ENCODE measurements at regions not wholly inside any gene's neighbourhood (a gene's known extent, or its start where the extent isn't known, plus 50 kb on each side); places are given as distances from the start of the nearest gene placed in this dataset.

DNA sequence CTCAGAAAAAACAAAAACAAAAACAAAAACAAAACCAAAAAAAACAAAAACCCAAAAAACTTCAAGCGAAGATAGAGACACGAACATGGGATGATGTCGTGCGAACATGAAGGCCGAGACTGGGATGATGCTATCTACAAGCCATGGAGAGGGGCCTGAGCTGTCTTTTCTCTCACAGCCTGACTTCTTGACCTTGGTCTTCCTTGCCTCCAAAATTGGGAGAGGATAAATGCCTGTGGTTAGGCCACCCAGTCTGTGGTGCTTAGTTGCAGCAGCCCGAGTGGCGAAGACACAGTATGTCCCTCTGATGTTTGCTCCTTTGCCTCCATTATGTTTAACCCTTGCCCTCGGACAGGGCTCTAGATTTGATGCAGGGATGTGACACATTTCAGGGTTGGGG lies 130.4 kb upstream of the BASP1 start:
- Histone ChIP-seq H3K4me1 (ENCODE audit: insufficient read depth, low read length, poor library complexity, severe bottlenecking) (no peaks in the 10 kb centered on the region), H3K36me3 (ENCODE audit: insufficient read depth, low read length) (no peaks in the 10 kb centered on the region), H2AFZ (ENCODE audit: low read length) (no peak overlapping the region), H3K79me2 (ENCODE audit: insufficient read depth, low read depth, low read length) (no peaks in the 10 kb centered on the region), H3K9me2 (ENCODE audit: insufficient read depth, low read length) (no peaks in the 10 kb centered on the region), H4K20me1 (ENCODE audit: insufficient read depth, low read length) (no peaks in the 10 kb centered on the region), H3K4me3 (ENCODE audit: low read depth, low read length, poor library complexity, severe bottlenecking) (no peak overlapping the region), H3K4me2 (ENCODE audit: low read length) (no peak overlapping the region), H3K9me3 (ENCODE audit: low read length) (no peaks in the 10 kb centered on the region), H3K27ac (ENCODE audit: low read depth, low read length, poor library complexity, severe bottlenecking) (no peak overlapping the region)
- TF ChIP-seq CTCF (conservative IDR thresholded peaks at IDR 0.05; ENCODE audit: low read length) = no peak
- no peak for TF ChIP-seq EZH2phosphoT487 (IDR thresholded peaks at IDR 0.05; ENCODE audit: borderline replicate concordance, low read depth, low read length)
- no TSS peak for BruUV-seq (replicated peaks)
- CTCF ChIA-PET (ENCODE audit: unreplicated experiment) = no interaction called here
- intact Hi-C loops (cut with micrococcal nuclease; ENCODE audit: unreplicated experiment) = no loop called here
- POLR2A ChIA-PET = no interaction called here
- no peak for DNase-seq (ENCODE audit: low spot score)

DNA sequence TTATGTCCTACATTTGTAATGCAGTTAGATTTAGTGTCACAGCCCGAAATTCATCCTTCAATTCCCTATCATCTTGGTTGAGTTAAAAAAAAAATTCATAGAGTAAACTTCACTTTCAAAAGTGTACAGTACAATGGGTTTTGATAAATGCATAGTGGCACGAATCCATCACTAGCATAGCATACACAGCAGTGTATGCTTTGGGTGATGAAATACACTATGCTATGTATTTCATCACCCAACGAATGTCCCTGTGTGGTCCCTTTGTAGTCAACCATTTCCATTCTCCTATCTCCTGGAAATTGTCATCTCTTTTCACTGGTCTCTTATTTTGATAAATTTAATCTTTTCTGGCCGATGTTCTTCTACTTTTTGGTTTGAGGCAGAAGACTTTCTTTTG lies 129.4 kb upstream of the BASP1 start:
- Histone ChIP-seq H3K9me3 (ENCODE audit: low read length) (no peaks in the 10 kb centered on the region), H4K20me1 (ENCODE audit: insufficient read depth, low read length) (no peaks in the 10 kb centered on the region), H3K9me2 (ENCODE audit: insufficient read depth, low read length) (no peaks in the 10 kb centered on the region), H3K27ac (ENCODE audit: low read depth, low read length, poor library complexity, severe bottlenecking) (no peak overlapping the region), H2AFZ (ENCODE audit: low read length) (no peak overlapping the region), H3K4me3 (ENCODE audit: low read depth, low read length, poor library complexity, severe bottlenecking) (no peak overlapping the region), H3K36me3 (ENCODE audit: insufficient read depth, low read length) (no peaks in the 10 kb centered on the region), H3K79me2 (ENCODE audit: insufficient read depth, low read depth, low read length) (no peaks in the 10 kb centered on the region), H3K4me2 (ENCODE audit: low read length) (no peak overlapping the region), H3K4me1 (ENCODE audit: insufficient read depth, low read length, poor library complexity, severe bottlenecking) (no peaks in the 10 kb centered on the region)
- CTCF ChIA-PET (ENCODE audit: unreplicated experiment) = no interaction called here
- no peak for DNase-seq (ENCODE audit: low spot score)
- POLR2A ChIA-PET = no interaction called here
- TF ChIP-seq CTCF (conservative IDR thresholded peaks at IDR 0.05; ENCODE audit: low read length) = no peak
- no peak for TF ChIP-seq EZH2phosphoT487 (IDR thresholded peaks at IDR 0.05; ENCODE audit: borderline replicate concordance, low read depth, low read length)
- intact Hi-C loops (cut with micrococcal nuclease; ENCODE audit: unreplicated experiment) = no loop called here
- no TSS peak for BruUV-seq (replicated peaks)

DNA sequence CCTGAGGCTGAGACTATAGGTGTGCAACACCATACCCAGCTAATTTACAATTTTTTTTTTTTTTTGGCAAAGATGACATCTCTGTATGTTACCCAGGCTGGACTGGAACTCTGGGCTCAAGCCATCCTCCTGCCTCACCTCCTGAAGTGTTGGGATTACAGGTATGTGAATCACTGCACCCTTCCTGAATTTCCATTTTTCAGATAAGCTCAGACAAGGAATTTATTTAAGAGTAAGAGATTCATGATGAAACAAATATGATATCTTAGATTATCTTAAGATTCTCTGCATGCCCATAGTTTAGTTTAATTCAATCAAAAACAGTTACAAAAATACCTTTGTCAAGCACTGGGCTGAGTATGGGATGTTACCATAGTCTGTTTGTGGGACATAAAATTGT lies 128.4 kb upstream of the BASP1 start:
- DNase-seq (ENCODE audit: low spot score) = no peak
- intact Hi-C loops (cut with micrococcal nuclease; ENCODE audit: unreplicated experiment) = no loop called here
- no peak for TF ChIP-seq CTCF (conservative IDR thresholded peaks at IDR 0.05; ENCODE audit: low read length)
- no peak for TF ChIP-seq EZH2phosphoT487 (IDR thresholded peaks at IDR 0.05; ENCODE audit: borderline replicate concordance, low read depth, low read length)
- Histone ChIP-seq H3K4me1 (ENCODE audit: insufficient read depth, low read length, poor library complexity, severe bottlenecking) (no peaks in the 10 kb centered on the region), H3K9me3 (ENCODE audit: low read length) (no peaks in the 10 kb centered on the region), H4K20me1 (ENCODE audit: insufficient read depth, low read length) (no peaks in the 10 kb centered on the region), H3K4me2 (ENCODE audit: low read length) (no peak overlapping the region), H2AFZ (ENCODE audit: low read length) (no peak overlapping the region), H3K36me3 (ENCODE audit: insufficient read depth, low read length) (no peaks in the 10 kb centered on the region), H3K27ac (ENCODE audit: low read depth, low read length, poor library complexity, severe bottlenecking) (no peak overlapping the region), H3K79me2 (ENCODE audit: insufficient read depth, low read depth, low read length) (no peaks in the 10 kb centered on the region), H3K4me3 (ENCODE audit: low read depth, low read length, poor library complexity, severe bottlenecking) (no peak overlapping the region), H3K9me2 (ENCODE audit: insufficient read depth, low read length) (no peaks in the 10 kb centered on the region)
- POLR2A ChIA-PET = interaction anchor here (0.5 to 0.7 kb wide), 2 partner anchors 128 to 607 kb away, joined by 4 to 6 read pairs; no protein-coding TSS in a partner anchor
- CTCF ChIA-PET (ENCODE audit: unreplicated experiment) = no interaction called here
- BruUV-seq (replicated peaks) = no TSS peak

Measured in OCI-LY7 (cell line).